Liver (tissue), 8 donors: ENCODE measurements at regions not wholly inside any gene's neighbourhood (a gene's known extent, or its start where the extent isn't known, plus 50 kb on each side); places are given as distances from the start of the nearest gene placed in this dataset.

Source experiments
- DNase-seq: peaks from one replicate; pipeline ENCODE4 v3.0.0-alpha.2; 2017; ENCODE audit warnings: low spot score
- H3K27ac ChIP-seq, 2 donors: one replicate each; pipeline ENCODE4 v1.7.0; 2013; ENCODE audit warnings: inconsistent platforms in 2 of 2, low read length in 2 of 2, control low read depth in 1 of 2, low read depth in 1 of 2, mild to moderate bottlenecking in 1 of 2
- H3K27me3 ChIP-seq, 4 donors: one replicate each; pipeline versions ENCODE4 v1.6.1 to v1.7.0; 2013; ENCODE audit warnings: low read length in 3 of 4, inconsistent platforms in 1 of 4, mild to moderate bottlenecking in 1 of 4, moderate library complexity in 1 of 4; ENCODE audit not compliant: control insufficient read depth in 4 of 4, insufficient read depth in 4 of 4
- H3K36me3 ChIP-seq, 4 donors: one replicate each; pipeline versions ENCODE4 v1.6.1 to v1.7.0; 2013; ENCODE audit warnings: low read length in 3 of 4, mild to moderate bottlenecking in 3 of 4, low read depth in 1 of 4, moderate library complexity in 1 of 4; ENCODE audit not compliant: control insufficient read depth in 4 of 4, insufficient read depth in 3 of 4
- H3K4me1 ChIP-seq, 4 donors: one replicate each; pipeline versions ENCODE4 v1.6.1 to v1.7.0; 2013; ENCODE audit warnings: low read length in 3 of 4, mild to moderate bottlenecking in 3 of 4, moderate library complexity in 1 of 4; ENCODE audit not compliant: control insufficient read depth in 4 of 4, insufficient read depth in 4 of 4
- H3K4me3 ChIP-seq, 3 donors: one replicate each; pipeline versions ENCODE4 v1.6.1 to v1.7.0; 2013; ENCODE audit warnings: low read length in 3 of 3, control low read depth in 1 of 3, low read depth in 1 of 3, mild to moderate bottlenecking in 1 of 3
- H3K9ac ChIP-seq, 2 donors: one replicate each; pipeline ENCODE4 v1.7.0; 2013; ENCODE audit warnings: low read length in 2 of 2, mild to moderate bottlenecking in 2 of 2, moderate library complexity in 2 of 2, control low read depth in 1 of 2, low read depth in 1 of 2
- H3K9me3 ChIP-seq, 4 donors: one replicate each; pipeline versions ENCODE4 v1.6.1 to v1.7.0; 2013; ENCODE audit warnings: low read length in 3 of 4; ENCODE audit not compliant: control insufficient read depth in 4 of 4
- ATF3 ChIP-seq: IDR thresholded peaks from 2 replicates; pipeline ENCODE4 v1.6.1; 2016; ENCODE audit warnings: antibody characterized with exemption
- EGR1 ChIP-seq, 2 donors: IDR thresholded peaks; 2 replicates each; pipeline ENCODE4 v1.6.1; 2016 to 2018; ENCODE audit warnings: antibody characterized with exemption in 2 of 2, low read depth in 2 of 2
- FOXA1 ChIP-seq: IDR thresholded peaks from 2 replicates; pipeline ENCODE4 v1.6.1; 2016; ENCODE audit warnings: antibody characterized with exemption
- FOXA2 ChIP-seq: IDR thresholded peaks from 2 replicates; pipeline ENCODE4 v1.6.1; 2016; ENCODE audit warnings: antibody characterized with exemption
- GABPA ChIP-seq, 2 donors: IDR thresholded peaks in 1 of 2; conservative IDR thresholded peaks in 1 of 2; 2 replicates each; pipeline ENCODE4 v1.6.1; 2016; ENCODE audit warnings: antibody characterized with exemption in 2 of 2, mild to moderate bottlenecking in 1 of 2, moderate library complexity in 1 of 2
- HNF4A ChIP-seq, 2 donors: conservative IDR thresholded peaks; 2 replicates each; pipeline ENCODE4 v1.6.1; 2016; ENCODE audit warnings: antibody characterized with exemption in 2 of 2, mild to moderate bottlenecking in 2 of 2
- HNF4G ChIP-seq: IDR thresholded peaks from 2 replicates; pipeline ENCODE4 v1.6.1; 2016; ENCODE audit warnings: antibody characterized with exemption
- JUND ChIP-seq, 2 donors: IDR thresholded peaks; 2 replicates each; pipeline ENCODE4 v1.6.1; 2016; ENCODE audit warnings: antibody characterized with exemption in 2 of 2
- NR2F2 ChIP-seq: IDR thresholded peaks from 2 replicates; pipeline ENCODE4 v1.6.1; 2016; ENCODE audit warnings: antibody characterized with exemption
- RAD21 ChIP-seq, 2 donors: IDR thresholded peaks; 2 replicates each; pipeline ENCODE4 v1.6.1; 2016; ENCODE audit warnings: antibody characterized with exemption in 2 of 2, mild to moderate bottlenecking in 2 of 2
- REST ChIP-seq: IDR thresholded peaks from 2 replicates; pipeline ENCODE4 v1.6.1; 2016; ENCODE audit warnings: antibody characterized with exemption, mild to moderate bottlenecking
- RXRA ChIP-seq, 2 donors: IDR thresholded peaks; 2 replicates each; pipeline ENCODE4 v1.6.1; 2017 to 2018; ENCODE audit warnings: antibody characterized with exemption in 2 of 2, mild to moderate bottlenecking in 1 of 2
- SP1 ChIP-seq: IDR thresholded peaks from 2 replicates; pipeline ENCODE4 v1.6.1; 2018; ENCODE audit warnings: antibody characterized with exemption, mild to moderate bottlenecking
- TAF1 ChIP-seq: conservative IDR thresholded peaks from 2 replicates; pipeline ENCODE4 v1.6.1; 2016; ENCODE audit warnings: antibody characterized with exemption, mild to moderate bottlenecking
- YY1 ChIP-seq: IDR thresholded peaks from 2 replicates; pipeline ENCODE4 v1.6.1; 2016; ENCODE audit warnings: antibody characterized with exemption, mild to moderate bottlenecking
- ZBTB33 ChIP-seq: IDR thresholded peaks from 2 replicates; pipeline ENCODE4 v1.6.1; 2016; ENCODE audit warnings: antibody characterized with exemption
- WGBS: extraction: QIAGEN DNeasy Blood & Tissue Kit; methylation state at CpG from one replicate; pipeline ENCODE4 v1.1.7; 2013; 5-methylcytosine and 5-hydroxymethylcytosine counted together
- TF ChIP-seq, protein P1 (sequence below): IDR thresholded peaks from 2 replicates; pipeline ENCODE4 v1.6.1; 2016; ENCODE audit warnings: antibody characterized with exemption
- TF ChIP-seq, protein P2 (sequence below): fragments of 150-350 bp; IDR thresholded peaks from 2 replicates; pipeline ENCODE4 v1.5.1; 2017; ENCODE audit warnings: improper control_type of control experiment, low read depth, low read length; ENCODE audit not compliant: missing input control
- donor health status: healthy.
- donor health status: healthy.
- donor health status: healthy.
- donor health status: healthy.
- donor health status: healthy.

- Histone ChIP-seq H3K36me3 (no peaks in the 10 kb centered on the region), H3K27ac (no peak overlapping the region), H3K27me3 (no peaks in the 10 kb centered on the region), H3K9me3 (no peaks in the 10 kb centered on the region), H3K9ac (no peak overlapping the region), H3K4me3 (no peak overlapping the region), H3K4me1 (no peaks in the 10 kb centered on the region)
- TF ChIP-seq HNF4A (conservative IDR thresholded peaks at IDR 0.05) = no peak
- TF ChIP-seq SP1 = no peak
- no peak for TF ChIP-seq RAD21 (IDR thresholded peaks at IDR 0.05)
- TF ChIP-seq ATF3 = no peak
- no peak for TF ChIP-seq RXRA (IDR thresholded peaks at IDR 0.05)
- TF ChIP-seq, protein P1, sequence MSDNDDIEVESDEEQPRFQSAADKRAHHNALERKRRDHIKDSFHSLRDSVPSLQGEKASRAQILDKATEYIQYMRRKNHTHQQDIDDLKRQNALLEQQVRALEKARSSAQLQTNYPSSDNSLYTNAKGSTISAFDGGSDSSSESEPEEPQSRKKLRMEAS = no peak
- TF ChIP-seq EGR1 (IDR thresholded peaks at IDR 0.05; ENCODE audit: low read depth in 2 of 2) = no peak
- no peak for TF ChIP-seq JUND (IDR thresholded peaks at IDR 0.05)
- TF ChIP-seq HNF4G = no peak
- TF ChIP-seq YY1 = no peak
- TF ChIP-seq, protein P2, sequence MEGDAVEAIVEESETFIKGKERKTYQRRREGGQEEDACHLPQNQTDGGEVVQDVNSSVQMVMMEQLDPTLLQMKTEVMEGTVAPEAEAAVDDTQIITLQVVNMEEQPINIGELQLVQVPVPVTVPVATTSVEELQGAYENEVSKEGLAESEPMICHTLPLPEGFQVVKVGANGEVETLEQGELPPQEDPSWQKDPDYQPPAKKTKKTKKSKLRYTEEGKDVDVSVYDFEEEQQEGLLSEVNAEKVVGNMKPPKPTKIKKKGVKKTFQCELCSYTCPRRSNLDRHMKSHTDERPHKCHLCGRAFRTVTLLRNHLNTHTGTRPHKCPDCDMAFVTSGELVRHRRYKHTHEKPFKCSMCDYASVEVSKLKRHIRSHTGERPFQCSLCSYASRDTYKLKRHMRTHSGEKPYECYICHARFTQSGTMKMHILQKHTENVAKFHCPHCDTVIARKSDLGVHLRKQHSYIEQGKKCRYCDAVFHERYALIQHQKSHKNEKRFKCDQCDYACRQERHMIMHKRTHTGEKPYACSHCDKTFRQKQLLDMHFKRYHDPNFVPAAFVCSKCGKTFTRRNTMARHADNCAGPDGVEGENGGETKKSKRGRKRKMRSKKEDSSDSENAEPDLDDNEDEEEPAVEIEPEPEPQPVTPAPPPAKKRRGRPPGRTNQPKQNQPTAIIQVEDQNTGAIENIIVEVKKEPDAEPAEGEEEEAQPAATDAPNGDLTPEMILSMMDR = no peak
- TF ChIP-seq FOXA2 = no peak
- no peak for TF ChIP-seq TAF1
- TF ChIP-seq REST = no peak
- no peak for TF ChIP-seq FOXA1
- no peak for TF ChIP-seq GABPA (IDR thresholded peaks at IDR 0.05 in 1 of 2, conservative IDR thresholded peaks at IDR 0.05 in 1 of 2)
- no peak for TF ChIP-seq ZBTB33
- no peak for TF ChIP-seq NR2F2
- DNase-seq = no peak
- 97% methylated on average over 3 of the region's 3 CpGs for WGBS
These were observed 109.3 kb downstream of the ZIC5 start for GRCh38 chr13:99862244-99862643.

GRCh38 chr13:99861771-99862170, 109.8 kb downstream of the ZIC5 start:
- H3K36me3 ChIP-seq = no peaks in the 10 kb centered on the region
- no peaks in the 10 kb centered on the region for H3K4me1 ChIP-seq
- 94% methylated on average over 2 of the region's 2 CpGs for WGBS
- TF ChIP-seq TAF1 (no peak), NR2F2 (no peak), REST (no peak), SP1 (no peak), GABPA (IDR thresholded peaks at IDR 0.05 in 1 of 2, conservative IDR thresholded peaks at IDR 0.05 in 1 of 2) (no peak), RAD21 (IDR thresholded peaks at IDR 0.05) (no peak), YY1 (no peak)
- H3K4me3 ChIP-seq = no peak overlapping the region
- H3K9ac ChIP-seq = no peak overlapping the region
- H3K27me3 ChIP-seq = no peaks in the 10 kb centered on the region
- no peak for DNase-seq
- H3K9me3 ChIP-seq = no peaks in the 10 kb centered on the region
- no peak overlapping the region for H3K27ac ChIP-seq
